Hematopoietic multipotent progenitor cell treated with erythropoietin and hydrocortisone succinate and interleukin-3 and kit ligand, for 8 days (in vitro differentiated cells): ENCODE measurements at regions not wholly inside any gene's neighbourhood (a gene's known extent, or its start where the extent isn't known, plus 50 kb on each side); places are given as distances from the start of the nearest gene placed in this dataset.
"Not testable (repeated sequence)": the region's sequence is repeated elsewhere in the genome, so short reads cannot be mapped to it uniquely, and the experiment has no call there.

Experiments used
- DNase-seq: peaks from one replicate; pipeline ENCODE4 v3.0.0-alpha.2; 2015

DNA sequence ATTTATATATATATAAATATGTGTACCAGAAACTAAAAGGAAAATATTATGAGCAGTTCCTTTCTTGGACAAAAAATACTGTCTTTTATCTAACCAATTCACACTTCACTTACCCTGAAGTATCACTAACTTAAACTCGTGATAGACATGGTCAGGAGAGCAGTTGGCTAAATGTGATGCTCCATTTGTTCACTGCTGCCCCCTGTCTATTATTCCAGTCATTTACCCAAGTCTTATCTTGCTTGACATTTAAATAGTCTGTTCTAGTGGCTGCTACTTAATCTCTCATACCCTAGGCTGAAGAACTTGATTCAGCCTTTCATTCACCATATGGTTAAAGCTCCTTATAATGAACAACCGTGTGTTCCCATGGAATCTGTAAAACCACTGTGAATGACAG is 789.6 kb upstream of the EYS start:
- DNase-seq = peak; percentile 5

DNA sequence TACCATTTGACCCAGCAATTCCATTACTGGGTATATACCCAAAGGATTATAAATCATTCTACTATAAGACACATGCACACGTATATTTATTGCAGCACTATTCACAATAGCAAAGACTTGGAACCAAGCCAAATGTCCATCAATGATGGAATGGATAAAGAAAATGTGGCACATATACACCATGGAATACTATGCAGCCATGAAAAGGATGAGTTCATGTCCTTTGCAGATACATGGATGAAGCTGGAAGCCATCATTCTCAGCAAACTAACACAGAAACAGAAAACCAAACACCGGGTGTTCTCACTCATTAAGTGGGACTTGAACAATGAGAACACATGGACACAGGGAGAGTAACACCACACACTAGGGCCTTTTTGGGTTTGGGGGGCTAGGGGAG is 787.6 kb upstream of the EYS start:
- DNase-seq = not testable (repeated sequence)

DNA sequence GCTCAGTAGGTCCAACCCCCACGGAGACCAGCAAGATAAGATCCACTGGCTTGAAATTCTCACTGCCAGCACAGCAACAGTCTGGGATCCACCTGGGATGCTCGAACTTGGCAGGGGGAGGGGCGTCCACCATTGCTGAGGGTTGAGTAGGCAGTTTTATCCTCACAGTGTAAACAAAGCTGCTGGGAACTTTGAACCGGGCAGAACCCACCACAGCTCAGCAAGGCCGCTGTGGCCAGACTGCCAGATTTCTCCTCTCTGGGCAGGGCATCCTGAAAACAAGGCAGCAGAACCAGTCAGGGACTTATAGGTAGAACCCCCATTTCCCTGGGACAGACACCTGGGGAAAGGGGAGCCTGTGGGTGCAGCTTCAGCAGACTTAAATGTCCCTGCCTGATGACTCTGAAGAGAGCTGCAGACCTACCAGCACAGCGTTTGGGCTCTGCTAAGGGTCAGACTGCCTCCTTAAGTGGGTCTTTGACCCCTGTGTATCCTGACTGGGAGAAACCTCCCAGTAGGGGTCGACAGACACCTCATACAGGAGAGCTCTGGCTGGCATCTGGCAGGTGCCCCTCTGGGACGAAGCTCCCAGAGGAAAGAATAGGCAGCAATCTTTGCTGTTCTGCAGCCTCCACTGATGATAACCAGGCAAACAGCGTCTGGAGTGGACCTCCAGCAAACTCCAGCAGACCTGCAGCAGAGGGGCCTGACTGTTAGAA is 782.4 kb upstream of the EYS start:
- DNase-seq = no peak

DNA sequence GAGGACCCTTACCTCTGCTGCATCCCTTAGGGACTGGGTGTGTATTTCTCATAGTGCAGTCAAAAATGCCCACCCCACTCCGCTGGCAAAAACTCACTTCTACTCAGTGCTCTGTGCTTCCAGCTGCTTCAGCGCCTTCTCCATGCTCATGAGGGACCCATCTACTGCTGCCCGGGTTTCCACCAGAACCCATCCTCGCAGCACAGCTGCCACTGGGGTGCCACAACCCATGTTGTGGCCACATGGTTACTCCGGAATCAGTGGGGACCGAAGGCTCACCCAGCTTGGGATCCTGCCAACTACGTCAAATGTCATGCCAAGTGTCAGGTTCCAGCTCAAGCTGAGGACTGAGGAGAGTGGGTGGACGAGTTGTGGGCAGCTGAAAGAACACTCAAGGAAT is 774.2 kb upstream of the EYS start:
- DNase-seq = no peak

DNA sequence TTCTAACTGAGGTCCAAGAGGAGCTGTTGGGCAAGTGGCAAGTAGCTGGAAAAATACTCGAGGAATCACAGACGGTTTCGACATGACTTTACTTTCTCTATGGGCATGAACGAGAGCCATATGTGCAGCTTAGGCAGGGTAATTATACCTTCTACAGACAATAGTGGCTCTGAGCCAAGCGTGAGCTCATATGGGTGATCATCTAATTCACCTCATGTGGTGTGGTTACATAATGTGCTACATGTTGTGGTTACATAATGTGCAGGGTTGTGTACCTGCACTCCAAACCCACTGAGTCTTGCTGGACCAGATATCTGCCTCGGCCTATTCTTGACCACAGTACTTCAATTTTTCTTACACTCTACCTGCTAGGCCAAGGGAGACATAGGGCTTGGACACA is 771.7 kb upstream of the EYS start:
- no peak for DNase-seq

DNA sequence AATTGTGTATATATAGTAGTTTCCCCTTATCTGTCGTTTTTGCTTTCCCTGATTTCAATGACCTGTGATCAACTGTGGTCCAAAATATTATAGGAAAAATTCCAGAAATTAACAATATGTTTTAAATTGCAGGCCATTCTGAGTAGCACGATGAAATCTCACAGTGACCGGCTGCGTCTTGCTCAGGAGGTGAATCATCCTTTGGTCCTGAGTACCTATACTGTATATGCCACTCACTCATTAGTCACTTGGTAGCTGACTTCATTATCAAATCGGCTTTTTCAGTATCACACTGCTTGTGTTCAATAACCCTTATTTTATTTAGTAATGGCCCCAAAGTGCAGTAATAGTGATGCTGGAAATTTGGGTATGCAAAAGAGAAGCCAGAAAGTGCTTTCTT is 728.3 kb upstream of the EYS start:
- DNase-seq = no peak

DNA sequence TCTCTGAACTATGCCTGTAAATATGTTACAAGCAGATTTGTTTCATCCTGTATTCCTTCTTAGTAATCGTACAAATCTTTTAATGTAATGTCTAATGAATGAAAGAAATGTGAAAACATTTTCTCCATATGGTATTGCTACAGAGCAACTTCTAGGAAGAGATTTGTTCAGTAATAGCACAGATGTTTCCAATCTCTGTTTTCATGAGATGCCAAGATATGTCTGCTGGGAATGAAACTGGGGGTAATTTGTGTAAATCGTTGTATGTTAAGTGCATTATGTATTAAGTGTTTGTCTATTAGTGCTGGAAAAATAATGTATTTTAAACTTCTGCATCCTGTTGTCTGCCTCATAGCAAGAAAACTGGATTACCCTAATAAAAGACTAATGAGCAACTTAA is 722.2 kb upstream of the EYS start:
- DNase-seq = no peak

DNA sequence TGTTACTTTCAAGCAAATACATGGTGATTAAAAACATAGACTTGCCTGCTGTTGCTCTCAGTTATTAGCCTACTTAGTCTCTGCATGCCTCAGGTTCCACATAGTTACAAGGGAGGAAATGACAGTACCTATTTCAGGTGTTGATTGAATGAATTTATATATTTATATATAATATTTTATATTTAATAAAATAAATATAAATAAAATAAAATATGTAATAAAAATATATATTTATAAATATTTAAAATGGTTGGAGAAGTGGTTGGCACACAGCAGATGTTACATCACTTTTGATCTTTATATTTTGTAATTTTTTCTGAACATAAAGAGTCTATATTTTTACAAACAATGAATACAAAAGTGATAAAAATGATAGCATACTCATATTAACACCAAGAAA is 716.0 kb upstream of the EYS start:
- DNase-seq = no peak

DNA sequence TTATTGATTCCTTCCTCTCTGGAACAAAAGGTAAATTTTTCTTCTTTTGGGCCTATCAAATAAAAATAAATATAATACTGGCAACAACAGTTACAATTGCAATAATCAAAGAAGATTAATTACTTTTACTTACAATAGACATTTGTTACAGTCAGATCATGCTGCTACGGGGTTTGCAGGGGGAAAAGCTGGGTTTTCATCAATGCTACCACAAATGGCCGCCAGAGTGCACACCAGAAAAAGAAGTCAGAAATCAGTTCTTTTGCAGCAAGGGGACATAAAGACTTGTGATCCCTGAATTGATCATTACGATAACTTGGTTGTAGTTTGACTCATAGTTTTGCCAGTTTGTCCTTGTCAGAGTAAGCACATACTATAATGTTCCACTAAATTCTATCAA is 714.5 kb upstream of the EYS start:
- no peak for DNase-seq

DNA sequence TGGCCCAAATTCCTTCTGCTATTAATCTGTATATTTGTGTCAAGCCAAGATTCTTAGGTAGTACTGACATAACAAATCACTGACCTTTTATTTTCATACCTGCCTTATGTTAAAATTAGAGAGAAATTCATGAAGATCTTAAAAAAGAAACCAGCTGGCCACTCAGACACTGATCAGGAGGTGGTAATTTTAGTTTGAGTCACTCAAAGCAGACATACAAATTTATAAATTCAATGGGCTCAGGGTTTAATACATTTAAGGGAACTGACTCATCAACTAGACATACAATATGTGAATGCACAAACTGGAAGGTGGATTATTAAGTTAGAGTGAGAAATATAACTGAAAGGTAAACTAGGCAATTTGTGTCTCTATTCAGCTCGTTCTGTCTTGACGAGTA is 711.9 kb upstream of the EYS start:
- no peak for DNase-seq

DNA sequence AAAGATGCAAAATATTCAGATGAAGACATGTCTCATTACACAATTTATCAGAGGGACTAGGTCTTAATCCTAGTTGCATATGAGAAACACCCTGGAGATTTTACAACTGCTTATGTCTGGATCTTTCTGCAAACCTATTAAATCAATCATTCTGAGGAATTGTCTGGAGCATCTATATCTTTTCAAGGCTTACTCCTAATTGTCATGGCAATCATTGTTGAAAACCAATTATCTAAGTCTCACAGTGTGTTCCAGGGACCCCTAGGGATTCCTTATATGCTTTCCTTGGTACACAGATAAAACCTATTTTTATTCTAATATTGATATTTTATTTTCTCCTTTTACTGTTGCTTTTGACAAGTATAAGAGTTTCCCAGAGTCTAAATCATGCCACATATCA is 696.9 kb upstream of the EYS start:
- DNase-seq = no peak

DNA sequence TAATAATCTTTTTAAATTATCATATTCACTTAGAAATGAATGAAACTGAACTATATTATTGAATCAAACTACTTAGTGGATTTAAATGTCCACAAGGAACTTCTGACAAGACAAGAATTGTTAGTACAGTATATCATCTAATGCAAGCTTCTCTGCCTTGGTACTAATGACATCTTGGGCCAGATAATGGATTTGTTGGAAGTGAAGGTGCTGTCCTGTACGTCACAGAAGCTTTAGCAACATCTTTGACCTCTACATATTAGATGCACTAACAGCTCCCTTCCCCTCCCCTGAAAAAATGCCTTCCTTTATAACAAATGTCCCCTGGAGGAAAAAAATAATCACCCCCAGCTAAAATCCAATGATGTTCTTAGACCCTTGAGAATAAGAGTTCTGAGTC is 695.8 kb upstream of the EYS start:
- DNase-seq = no peak

DNA sequence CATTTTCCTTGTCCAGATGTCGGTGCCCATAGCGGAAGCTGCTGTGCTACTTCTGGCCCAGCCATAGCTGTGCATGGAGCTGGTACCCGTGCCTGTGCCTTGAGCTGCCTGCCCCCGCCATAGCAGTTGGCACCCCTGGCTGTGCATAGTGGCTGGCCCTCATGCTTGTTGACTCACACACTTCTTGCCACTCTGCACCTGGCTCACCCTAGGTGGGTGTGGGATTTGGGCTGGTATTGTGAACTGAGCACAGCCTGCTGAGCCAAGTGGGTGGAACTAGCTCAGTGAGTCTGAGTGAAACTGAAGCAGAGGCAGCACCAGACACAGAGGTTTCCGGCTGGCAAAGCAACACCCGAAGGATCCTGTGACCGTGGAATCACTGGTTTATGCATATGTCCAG is 689.5 kb upstream of the EYS start:
- no peak for DNase-seq

DNA sequence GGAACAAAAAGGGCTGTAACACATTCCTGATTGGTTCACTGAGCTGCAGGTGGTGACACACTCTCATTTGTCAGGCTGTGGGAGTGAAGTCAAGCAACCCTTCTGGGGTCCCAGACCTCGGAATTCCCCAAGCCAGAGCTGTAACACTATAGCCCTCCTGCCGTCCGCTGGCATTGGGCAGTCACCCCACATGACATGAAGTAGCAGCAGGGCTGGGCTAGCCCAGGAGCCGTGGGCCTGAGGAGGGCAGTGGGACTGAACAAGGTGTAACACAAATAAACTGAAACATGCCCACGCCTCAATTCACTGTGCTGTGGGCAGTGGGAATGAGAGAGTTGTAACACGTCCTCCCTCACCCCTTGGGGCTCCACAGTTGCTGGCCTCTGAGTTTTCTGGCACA is 689.1 kb upstream of the EYS start:
- no peak for DNase-seq

DNA sequence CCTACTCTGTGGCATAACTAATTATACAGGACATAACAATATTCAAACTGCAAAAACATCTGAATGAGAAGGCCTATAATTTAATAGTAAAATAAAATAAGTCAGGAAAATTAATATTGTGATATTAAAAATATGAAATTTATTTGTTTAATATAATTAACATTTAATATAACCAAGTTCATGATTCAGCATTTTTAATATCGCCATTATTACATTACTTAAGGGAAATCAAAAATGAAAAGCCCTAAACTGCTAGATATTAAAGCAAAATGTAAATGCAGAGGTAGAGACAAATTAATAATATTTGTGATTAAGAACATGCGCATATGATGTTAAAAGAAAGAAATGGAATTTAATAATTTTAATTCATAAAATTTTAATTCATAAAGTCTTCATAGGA is 683.4 kb upstream of the EYS start:
- no peak for DNase-seq

DNA sequence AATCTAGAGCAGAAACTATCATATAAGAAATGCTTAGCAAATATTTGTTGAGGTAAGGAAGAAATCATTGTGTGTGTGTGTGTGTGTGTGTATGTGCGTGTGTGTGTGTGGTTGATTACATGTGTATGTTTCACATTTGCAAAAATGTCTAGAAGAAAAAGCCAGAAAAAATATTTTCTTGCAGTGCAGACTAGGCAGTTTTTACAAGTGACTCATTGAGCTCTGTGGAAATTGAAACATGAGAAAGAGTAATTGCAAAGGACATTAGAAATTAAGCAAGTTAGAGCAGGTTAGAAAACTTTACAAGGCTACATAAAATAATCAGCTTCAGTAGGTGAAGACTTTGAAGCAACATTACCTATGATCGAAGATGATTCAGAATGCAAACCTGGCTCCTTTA is 669.0 kb upstream of the EYS start:
- no peak for DNase-seq

DNA sequence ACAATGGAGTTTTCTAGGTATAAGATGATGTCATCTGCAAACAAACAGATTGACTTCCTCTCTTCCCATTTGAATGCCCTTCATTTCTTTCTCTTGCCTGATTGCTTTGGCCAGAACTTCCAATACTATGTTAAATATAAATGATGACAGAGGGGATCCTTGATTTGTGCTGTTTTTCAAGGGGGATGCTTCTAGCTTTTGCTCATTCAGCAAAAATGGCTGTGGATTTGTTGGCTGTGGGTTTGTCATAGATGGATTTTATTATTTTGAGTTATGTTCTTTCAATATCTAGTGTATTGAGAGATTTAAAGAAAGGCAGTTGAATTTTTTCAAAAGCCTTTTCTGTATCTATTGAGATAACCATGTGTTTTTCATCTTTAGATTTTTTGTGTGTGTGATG is 662.4 kb upstream of the EYS start:
- no peak for DNase-seq

DNA sequence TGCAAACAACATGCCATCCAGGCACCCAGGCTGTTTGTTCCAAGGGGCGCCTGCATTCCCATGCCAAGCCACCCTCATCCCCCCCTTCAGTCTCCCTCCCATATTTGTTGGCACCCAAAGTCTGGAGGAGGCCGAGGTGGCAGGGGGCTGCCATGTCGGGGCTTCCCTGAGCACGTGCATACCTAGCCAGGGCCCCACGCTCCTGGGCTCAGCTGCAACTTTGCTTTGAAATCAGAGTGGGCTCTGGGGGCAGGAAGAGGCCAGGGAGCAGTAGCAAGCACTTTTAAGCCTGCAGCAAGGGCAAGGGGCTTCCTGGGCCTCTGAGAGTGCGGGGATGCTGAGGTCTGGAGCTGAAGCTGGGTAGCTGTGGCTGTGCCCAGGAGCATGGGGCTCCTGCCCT is 655.9 kb upstream of the EYS start:
- no peak for DNase-seq

DNA sequence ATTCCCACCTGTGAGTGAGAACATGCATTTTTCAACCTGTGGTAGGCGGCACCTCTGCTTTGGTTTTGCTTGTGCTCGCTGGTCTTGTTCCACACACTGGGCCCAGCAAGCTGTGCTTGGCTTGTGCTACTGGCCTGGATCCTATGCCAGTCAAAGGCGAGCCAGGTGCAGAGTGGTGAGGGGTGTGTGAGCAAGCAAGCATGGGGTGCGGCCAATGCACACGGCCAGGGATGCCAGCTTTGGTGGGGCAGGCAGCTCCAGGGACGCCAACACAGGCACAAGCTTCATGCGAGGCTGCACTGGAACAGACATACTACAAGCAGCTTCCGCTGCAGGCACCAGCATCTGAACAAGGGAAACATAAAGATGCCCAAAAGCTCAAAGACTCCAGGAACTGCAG is 654.9 kb upstream of the EYS start:
- no peak for DNase-seq

DNA sequence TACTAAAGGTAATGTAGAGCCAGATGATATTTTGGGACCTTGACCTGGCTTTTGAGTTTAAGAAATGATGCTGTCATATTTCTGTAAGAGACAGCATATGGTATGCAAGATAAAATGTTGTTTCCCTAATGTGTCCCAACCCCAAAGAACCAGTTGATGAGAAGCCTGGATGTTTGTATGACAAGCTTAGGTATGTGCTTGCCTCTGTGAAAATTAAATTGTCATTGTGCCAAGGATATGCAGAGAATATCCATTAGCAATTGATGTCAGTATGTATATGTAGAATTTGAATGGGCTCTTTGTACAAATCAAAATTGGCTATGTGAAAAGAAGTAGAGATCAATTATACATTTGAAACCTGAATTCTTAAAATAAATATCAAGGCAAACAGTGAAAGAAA is 650.8 kb upstream of the EYS start:
- no peak for DNase-seq

DNA sequence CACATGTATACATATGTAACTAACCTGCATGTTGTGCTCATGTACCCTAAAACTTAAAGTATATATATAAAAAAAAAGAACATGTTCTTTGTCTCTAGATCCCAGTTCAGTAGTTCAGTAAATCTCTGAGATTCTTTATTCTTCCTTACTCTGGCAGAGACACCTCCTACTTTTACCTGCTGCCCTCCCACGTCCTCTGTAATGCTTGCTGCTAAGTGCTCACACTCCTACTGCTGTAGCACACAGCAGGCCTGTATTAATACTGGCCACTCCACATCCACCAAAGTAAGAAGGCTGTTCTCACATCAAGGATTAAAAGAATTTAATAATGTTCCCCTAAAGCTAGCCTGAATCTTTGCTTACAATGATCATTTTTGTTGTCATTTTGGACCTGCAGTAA is 648.4 kb upstream of the EYS start:
- no peak for DNase-seq

DNA sequence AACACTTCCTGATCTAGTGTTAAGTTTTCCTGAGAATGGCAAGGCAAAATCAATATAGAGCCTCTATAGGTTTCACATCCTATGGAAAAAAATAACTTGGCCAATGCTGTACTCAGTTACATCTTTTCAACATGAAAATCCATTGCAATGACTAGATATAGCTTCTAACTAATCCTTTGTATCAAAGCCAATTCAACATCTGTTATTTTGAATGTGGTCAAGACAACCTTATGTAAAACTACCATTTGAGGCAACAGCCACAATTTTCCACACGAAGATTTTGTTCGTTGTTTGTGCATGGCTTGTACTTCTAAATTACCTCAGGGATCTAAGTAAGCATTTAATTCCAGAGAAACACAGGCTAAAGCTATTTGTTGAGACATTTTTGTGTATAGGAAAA is 637.8 kb upstream of the EYS start:
- no peak for DNase-seq

DNA sequence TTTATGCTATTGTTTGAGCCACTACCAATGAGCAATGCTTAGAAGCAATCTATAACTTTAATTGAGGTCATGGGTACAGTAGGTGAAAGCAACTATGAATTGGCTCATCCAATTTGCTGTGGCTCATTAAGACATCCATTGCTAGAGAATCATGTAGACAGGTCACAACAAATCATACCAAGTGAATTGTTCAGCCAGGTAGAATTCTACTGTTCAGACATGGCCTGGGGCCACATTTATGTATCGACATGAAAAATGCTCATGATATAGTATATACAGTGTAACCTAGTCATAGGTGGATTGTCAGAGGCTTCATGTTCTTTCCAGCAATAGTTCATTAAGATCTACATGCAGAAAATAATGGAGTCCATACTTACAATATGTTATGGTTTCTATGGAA is 633.7 kb upstream of the EYS start:
- no peak for DNase-seq

DNA sequence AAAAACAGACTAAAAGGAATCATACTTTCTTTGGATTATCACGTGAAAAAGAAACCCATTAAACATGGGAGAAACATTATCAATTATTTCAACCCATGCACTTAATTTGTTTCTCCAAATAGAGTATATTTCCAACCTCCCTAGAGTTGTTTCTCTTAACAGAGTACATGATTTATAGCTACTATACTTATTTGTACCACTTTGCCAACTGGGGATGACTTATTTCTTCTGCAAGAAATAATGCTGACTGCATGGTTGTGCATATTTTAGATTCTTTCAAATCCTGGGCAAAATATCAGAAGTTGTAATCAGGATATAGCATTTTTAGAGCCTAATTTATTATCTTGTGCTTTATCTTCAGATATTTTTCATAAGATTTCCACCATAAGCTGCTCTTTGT is 629.1 kb upstream of the EYS start:
- no peak for DNase-seq

DNA sequence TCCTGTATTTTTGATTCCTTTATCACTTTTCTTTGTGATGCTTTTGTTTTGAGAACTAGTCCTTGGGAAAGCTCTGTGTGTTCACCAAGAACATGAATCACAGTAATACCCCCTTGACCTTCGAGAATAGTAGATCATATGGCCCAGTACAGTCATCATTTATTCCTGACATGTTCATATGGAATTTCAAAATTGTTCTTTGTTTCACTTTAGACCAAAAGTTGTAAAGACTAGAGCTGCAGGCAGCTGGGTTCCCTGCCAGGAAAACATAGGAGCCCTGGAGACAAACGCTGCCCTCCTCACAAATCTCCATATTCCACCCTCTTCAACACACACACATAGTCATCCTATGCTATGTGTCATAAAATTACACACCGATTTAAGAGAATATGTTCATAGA is 621.2 kb upstream of the EYS start:
- DNase-seq = no peak

DNA sequence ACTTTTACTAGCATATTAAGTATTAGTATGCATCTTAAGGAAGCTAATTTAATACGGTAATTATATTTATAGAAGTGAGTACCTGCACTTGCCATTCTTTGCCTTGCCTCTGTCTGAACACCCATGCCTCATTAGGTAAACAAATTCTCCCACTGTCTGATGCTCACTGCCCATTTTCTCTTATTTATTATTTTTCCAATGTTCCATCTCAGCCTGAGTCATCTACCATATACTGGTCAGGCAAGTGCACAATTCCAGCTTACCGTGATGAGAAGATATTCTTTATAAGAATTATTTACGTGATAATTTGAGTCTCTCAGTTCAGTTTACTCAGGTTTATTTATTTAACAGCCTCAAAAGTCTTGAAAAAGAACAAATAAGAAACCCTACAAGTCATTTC is 619.2 kb upstream of the EYS start:
- no peak for DNase-seq
